GM23338 (cell line): ENCODE measurements at regions not wholly inside any gene's neighbourhood (a gene's known extent, or its start where the extent isn't known, plus 50 kb on each side); places are given as distances from the start of the nearest gene placed in this dataset.

Source experiments
- ATAC-seq: fragments of 200-7000 bp; cut with Tn5 transposase; 3 replicates; pipeline ENCODE4 v1.9.1; 2020
- DNase-seq: peaks from one replicate; pipeline ENCODE4 v3.0.0-alpha.2; 2015; ENCODE audit warnings: low spot score
- H2AFZ ChIP-seq: fragments of 200-600 bp; sonication (generic); 2 replicates; pipeline ENCODE4 v1.8.0; 2016; ENCODE audit warnings: antibody characterized with exemption, mild to moderate bottlenecking, moderate library complexity
- H3F3A ChIP-seq: fragments of 200-600 bp; sonication (generic); replicated peaks from 2 replicates; pipeline ENCODE4 v1.8.0; 2017; ENCODE audit warnings: antibody characterized with exemption, mixed run types, low read depth
- H3K27ac ChIP-seq: fragments of 200-600 bp; sonication (generic); 2 replicates; pipeline ENCODE4 v1.6.1; 2016; ENCODE audit warnings: low read depth
- H3K27me3 ChIP-seq: fragments of 200-600 bp; sonication (generic); 2 replicates; pipeline ENCODE4 v1.8.0; 2016; ENCODE audit warnings: mild to moderate bottlenecking, mixed run types, moderate library complexity; ENCODE audit not compliant: insufficient read depth
- H3K36me3 ChIP-seq: fragments of 200-600 bp; sonication (generic); 2 replicates; pipeline ENCODE4 v1.8.0; 2016; ENCODE audit warnings: mild to moderate bottlenecking; ENCODE audit not compliant: insufficient read depth
- H3K4me1 ChIP-seq: fragments of 200-600 bp; sonication (generic); 2 replicates; pipeline ENCODE4 v1.8.0; 2016; ENCODE audit warnings: mild to moderate bottlenecking, moderate library complexity; ENCODE audit not compliant: insufficient read depth
- H3K4me2 ChIP-seq: fragments of 200-600 bp; sonication (generic); 2 replicates; pipeline ENCODE4 v1.7.1; 2017; ENCODE audit warnings: mixed run types
- H3K4me3 ChIP-seq: fragments of 200-600 bp; sonication (generic); 2 replicates; pipeline ENCODE4 v1.6.1; 2016; ENCODE audit warnings: mixed run types
- H3K79me2 ChIP-seq: fragments of 200-600 bp; sonication (generic); replicated peaks from 2 replicates; pipeline ENCODE4 v1.8.0; 2017; ENCODE audit warnings: mild to moderate bottlenecking; ENCODE audit not compliant: insufficient read depth
- H3K9me2 ChIP-seq: fragments of 200-600 bp; sonication (generic); 2 replicates; pipeline ENCODE4 v1.8.0; 2017; ENCODE audit not compliant: insufficient read depth
- H4K20me1 ChIP-seq: fragments of 200-600 bp; sonication (generic); replicated peaks from 2 replicates; pipeline ENCODE4 v1.8.0; 2017; ENCODE audit warnings: mild to moderate bottlenecking; ENCODE audit not compliant: insufficient read depth
- H3K27ac Mint-ChIP-seq: 2 replicates; pipeline ENCODE4 v1.8.0; 2020; ENCODE audit warnings: inconsistent platforms, mild to moderate bottlenecking, moderate library complexity, mixed read lengths
- H3K27me3 Mint-ChIP-seq: 3 replicates; pipeline ENCODE4 v1.8.0; 2022; ENCODE audit warnings: low read depth, mild to moderate bottlenecking, moderate library complexity, mixed read lengths, inconsistent platforms; ENCODE audit not compliant: insufficient read depth, poor library complexity
- H3K36me3 Mint-ChIP-seq: 3 replicates; pipeline ENCODE4 v1.8.0; 2021; ENCODE audit warnings: low read depth, mild to moderate bottlenecking, inconsistent platforms, moderate library complexity, mixed read lengths
- H3K4me1 Mint-ChIP-seq: 3 replicates; pipeline ENCODE4 v1.8.0; 2020; ENCODE audit warnings: mild to moderate bottlenecking, inconsistent platforms, mixed read lengths
- H3K4me3 Mint-ChIP-seq: 3 replicates; pipeline ENCODE4 v1.8.0; 2021; ENCODE audit warnings: moderate library complexity, mild to moderate bottlenecking, inconsistent platforms, mixed read lengths
- H3K9me3 Mint-ChIP-seq: 3 replicates; pipeline ENCODE4 v1.8.0; 2020; ENCODE audit warnings: moderate library complexity, mild to moderate bottlenecking, inconsistent platforms, mixed read lengths
- CREB1 ChIP-seq: fragments of 250-450 bp; sonication (Bioruptor Pico); IDR thresholded peaks from 2 replicates; pipeline ENCODE4 v1.5.0; 2020; ENCODE audit warnings: low read depth, mild to moderate bottlenecking, moderate library complexity
- CTCF ChIP-seq, 2 experiments: fragments of 200-600 bp in 1 of 2; sonication (generic) in 1 of 2; conservative IDR thresholded peaks; 2 replicates each; pipeline versions ENCODE4 v1.5.1 to v1.6.1; 2016 to 2017; ENCODE audit warnings: antibody characterized with exemption in 2 of 2, low read depth in 2 of 2, mild to moderate bottlenecking in 2 of 2, moderate library complexity in 1 of 2
- ETS1 ChIP-seq: IDR thresholded peaks from 2 replicates; pipeline ENCODE4 v1.6.1; 2016; ENCODE audit warnings: antibody characterized with exemption
- EZH2 ChIP-seq: fragments of 200-600 bp; sonication (generic); IDR thresholded peaks from one replicate; pipeline ENCODE4 v1.8.0; 2017; ENCODE audit warnings: antibody characterized with exemption, mild to moderate bottlenecking, low read depth; ENCODE audit not compliant: unreplicated experiment
- EZH2phosphoT487 ChIP-seq: fragments of 200-600 bp; sonication (generic); IDR thresholded peaks from one replicate; pipeline ENCODE4 v1.8.1; 2018; ENCODE audit warnings: antibody characterized with exemption; ENCODE audit not compliant: unreplicated experiment
- JUNB ChIP-seq: IDR thresholded peaks from one replicate; pipeline ENCODE4 v1.6.1; 2016; ENCODE audit warnings: antibody characterized with exemption; ENCODE audit not compliant: unreplicated experiment
- NANOG ChIP-seq: IDR thresholded peaks from 2 replicates; pipeline ENCODE4 v1.6.1; 2016; ENCODE audit warnings: antibody characterized with exemption, borderline replicate concordance
- POLR2AphosphoS5 ChIP-seq: IDR thresholded peaks from 2 replicates; pipeline ENCODE4 v1.6.1; 2016; ENCODE audit warnings: antibody characterized with exemption, low read depth
- REST ChIP-seq: IDR thresholded peaks from one replicate; pipeline ENCODE4 v1.6.1; 2018; ENCODE audit warnings: antibody characterized with exemption; ENCODE audit not compliant: unreplicated experiment
- STAT1 ChIP-seq: IDR thresholded peaks from one replicate; pipeline ENCODE4 v1.6.1; 2016; ENCODE audit warnings: antibody characterized with exemption; ENCODE audit not compliant: unreplicated experiment
- ZNF114 ChIP-seq: fragments of 250-450 bp; sonication (Bioruptor Pico); IDR thresholded peaks from 2 replicates; pipeline ENCODE4 v1.5.0; 2020; ENCODE audit warnings: mild to moderate bottlenecking, moderate library complexity
- ZNF331 ChIP-seq: fragments of 250-450 bp; sonication (Bioruptor Pico); IDR thresholded peaks from 2 replicates; pipeline ENCODE4 v1.5.0; 2020; ENCODE audit warnings: low read depth, mild to moderate bottlenecking, moderate library complexity
- TF ChIP-seq, protein P1 (sequence below): fragments of 250-450 bp; sonication (Bioruptor Pico); IDR thresholded peaks from 2 replicates; pipeline ENCODE4 v1.5.0; 2020; ENCODE audit warnings: mild to moderate bottlenecking, moderate library complexity

DNA sequence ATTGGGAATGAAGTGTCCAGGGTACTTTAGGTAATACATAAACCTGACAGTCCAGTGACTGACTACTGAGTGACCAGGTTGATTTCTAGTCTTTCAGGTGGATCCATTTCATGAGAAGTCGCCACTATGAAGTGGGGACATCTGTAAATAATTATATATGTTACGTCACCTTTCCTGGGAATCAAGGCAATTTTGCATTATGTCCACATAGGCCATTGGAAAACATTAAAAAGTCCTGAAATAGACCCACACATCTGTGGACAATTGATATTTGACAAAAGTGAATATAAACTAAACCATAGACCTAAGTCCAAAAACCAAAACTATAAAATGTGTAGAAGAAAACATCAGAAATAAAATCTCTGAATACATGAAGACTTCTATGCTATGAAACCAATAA, 231.5 kb downstream of the C6orf118 start:
- Histone ChIP-seq H4K20me1 (no peaks in the 10 kb centered on the region), H3K4me3 (no peak overlapping the region), H3K4me1 (no peaks in the 10 kb centered on the region), H3K79me2 (no peaks in the 10 kb centered on the region), H3K27ac (no peak overlapping the region), H3K27me3 (no peaks in the 10 kb centered on the region), H3F3A (no peaks in the 10 kb centered on the region), H3K9me2 (no peaks in the 10 kb centered on the region), H3K4me2 (no peak overlapping the region), H3K36me3 (no peaks in the 10 kb centered on the region), H2AFZ (no peak overlapping the region)
- ATAC-seq (no peak), DNase-seq (no peak)
- Mint-ChIP-seq H3K36me3 (peaks cover 4% of the 10 kb centered on the region; the same call in 1 of the 3 replicates), H3K27ac (no peak overlapping the region), H3K4me3 (no peak overlapping the region), H3K9me3 (peaks cover 8% of the 10 kb centered on the region; the same call in 2 of the 3 replicates), H3K4me1 (no peaks in the 10 kb centered on the region), H3K27me3 (no peaks in the 10 kb centered on the region)
- TF ChIP-seq REST (no peak), ZNF114 (CRISPR knock-in tag) (no peak), JUNB (no peak), CTCF (conservative IDR thresholded peaks at IDR 0.05; ENCODE audit: low read depth in 2 of 2) (no peak), CREB1 (CRISPR knock-in tag) (no peak), POLR2AphosphoS5 (no peak), STAT1 (no peak), ETS1 (no peak), EZH2 (no peak), NANOG (no peak), EZH2phosphoT487 (no peak), ZNF331 (CRISPR knock-in tag) (no peak)
- TF ChIP-seq, protein P1, sequence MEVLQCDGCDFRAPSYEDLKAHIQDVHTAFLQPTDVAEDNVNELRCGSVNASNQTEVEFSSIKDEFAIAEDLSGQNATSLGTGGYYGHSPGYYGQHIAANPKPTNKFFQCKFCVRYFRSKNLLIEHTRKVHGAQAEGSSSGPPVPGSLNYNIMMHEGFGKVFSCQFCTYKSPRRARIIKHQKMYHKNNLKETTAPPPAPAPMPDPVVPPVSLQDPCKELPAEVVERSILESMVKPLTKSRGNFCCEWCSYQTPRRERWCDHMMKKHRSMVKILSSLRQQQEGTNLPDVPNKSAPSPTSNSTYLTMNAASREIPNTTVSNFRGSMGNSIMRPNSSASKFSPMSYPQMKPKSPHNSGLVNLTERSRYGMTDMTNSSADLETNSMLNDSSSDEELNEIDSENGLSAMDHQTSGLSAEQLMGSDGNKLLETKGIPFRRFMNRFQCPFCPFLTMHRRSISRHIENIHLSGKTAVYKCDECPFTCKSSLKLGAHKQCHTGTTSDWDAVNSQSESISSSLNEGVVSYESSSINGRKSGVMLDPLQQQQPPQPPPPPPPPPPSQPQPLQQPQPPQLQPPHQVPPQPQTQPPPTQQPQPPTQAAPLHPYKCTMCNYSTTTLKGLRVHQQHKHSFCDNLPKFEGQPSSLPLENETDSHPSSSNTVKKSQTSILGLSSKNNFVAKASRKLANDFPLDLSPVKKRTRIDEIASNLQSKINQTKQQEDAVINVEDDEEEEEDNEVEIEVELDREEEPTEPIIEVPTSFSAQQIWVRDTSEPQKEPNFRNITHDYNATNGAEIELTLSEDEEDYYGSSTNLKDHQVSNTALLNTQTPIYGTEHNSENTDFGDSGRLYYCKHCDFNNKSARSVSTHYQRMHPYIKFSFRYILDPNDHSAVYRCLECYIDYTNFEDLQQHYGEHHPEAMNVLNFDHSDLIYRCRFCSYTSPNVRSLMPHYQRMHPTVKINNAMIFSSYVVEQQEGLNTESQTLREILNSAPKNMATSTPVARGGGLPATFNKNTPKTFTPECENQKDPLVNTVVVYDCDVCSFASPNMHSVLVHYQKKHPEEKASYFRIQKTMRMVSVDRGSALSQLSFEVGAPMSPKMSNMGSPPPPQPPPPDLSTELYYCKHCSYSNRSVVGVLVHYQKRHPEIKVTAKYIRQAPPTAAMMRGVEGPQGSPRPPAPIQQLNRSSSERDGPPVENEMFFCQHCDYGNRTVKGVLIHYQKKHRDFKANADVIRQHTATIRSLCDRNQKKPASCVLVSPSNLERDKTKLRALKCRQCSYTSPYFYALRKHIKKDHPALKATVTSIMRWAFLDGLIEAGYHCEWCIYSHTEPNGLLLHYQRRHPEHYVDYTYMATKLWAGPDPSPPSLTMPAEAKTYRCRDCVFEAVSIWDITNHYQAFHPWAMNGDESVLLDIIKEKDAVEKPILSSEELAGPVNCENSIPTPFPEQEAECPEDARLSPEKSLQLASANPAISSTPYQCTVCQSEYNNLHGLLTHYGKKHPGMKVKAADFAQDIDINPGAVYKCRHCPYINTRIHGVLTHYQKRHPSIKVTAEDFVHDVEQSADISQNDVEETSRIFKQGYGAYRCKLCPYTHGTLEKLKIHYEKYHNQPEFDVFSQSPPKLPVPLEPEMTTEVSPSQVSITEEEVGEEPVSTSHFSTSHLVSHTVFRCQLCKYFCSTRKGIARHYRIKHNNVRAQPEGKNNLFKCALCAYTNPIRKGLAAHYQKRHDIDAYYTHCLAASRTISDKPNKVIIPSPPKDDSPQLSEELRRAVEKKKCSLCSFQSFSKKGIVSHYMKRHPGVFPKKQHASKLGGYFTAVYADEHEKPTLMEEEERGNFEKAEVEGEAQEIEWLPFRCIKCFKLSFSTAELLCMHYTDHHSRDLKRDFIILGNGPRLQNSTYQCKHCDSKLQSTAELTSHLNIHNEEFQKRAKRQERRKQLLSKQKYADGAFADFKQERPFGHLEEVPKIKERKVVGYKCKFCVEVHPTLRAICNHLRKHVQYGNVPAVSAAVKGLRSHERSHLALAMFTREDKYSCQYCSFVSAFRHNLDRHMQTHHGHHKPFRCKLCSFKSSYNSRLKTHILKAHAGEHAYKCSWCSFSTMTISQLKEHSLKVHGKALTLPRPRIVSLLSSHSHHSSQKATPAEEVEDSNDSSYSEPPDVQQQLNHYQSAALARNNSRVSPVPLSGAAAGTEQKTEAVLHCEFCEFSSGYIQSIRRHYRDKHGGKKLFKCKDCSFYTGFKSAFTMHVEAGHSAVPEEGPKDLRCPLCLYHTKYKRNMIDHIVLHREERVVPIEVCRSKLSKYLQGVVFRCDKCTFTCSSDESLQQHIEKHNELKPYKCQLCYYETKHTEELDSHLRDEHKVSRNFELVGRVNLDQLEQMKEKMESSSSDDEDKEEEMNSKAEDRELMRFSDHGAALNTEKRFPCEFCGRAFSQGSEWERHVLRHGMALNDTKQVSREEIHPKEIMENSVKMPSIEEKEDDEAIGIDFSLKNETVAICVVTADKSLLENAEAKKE (CRISPR knock-in tag) = no peak
